ENCODE measurements at regions not wholly inside any gene's neighbourhood (a gene's known extent, or its start where the extent isn't known, plus 50 kb on each side); places are given as distances from the start of the nearest gene placed in this dataset.
A peak's percentile ranks its signal among the peaks of the same experiment; 100 is the strongest.

DNA sequence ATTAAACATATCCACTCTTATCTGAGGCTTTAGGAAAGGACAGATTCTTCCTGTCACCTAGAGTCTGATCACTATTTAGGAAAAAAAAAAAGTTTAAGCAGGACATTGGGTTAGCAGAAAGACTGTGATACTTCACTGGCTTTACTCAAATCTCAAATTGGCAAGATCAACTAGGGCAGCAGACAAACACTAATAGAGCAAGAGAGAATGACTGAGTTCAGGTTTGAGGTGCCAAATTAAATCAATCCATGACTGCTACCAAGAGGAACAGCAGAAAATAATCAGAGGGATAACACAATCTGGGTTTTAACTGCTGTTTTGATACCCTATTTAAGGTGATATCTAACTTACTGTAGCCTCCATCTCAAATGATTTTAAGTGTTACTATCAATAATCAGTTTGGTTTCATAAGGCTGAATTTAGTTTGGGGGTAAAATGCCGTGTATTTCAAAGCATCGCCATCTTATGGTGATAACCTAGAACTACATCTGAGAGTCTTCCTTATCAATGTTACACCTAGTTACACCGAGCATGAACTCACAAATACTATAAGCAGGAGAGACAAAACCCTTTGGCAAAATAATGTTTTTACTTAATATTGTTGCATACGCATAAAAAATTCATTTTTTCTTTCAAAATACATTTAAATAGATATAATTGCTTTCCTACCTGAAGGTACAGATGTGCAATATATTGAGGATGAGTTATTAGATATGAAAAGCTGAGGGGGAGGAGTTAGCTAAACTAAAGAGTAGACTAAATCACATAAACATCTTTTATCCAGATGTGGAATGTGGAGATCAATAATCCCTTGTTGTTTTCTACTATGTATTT, 286.4 kb upstream of the CDH12 start:
- Histone ChIP-seq H3K4me1 (ENCODE audit: insufficient read depth) (no peaks in the 10 kb centered on the region), H3K9me3 (ENCODE audit: low read depth) (no peaks in the 10 kb centered on the region), H3K4me3 (no peak overlapping the region), H4K20me1 (ENCODE audit: insufficient read depth, poor library complexity, severe bottlenecking) (no peaks in the 10 kb centered on the region), H3K36me3 (replicated peaks; ENCODE audit: insufficient read depth, low read depth) (no peaks in the 10 kb centered on the region), H3K4me2 (no peak overlapping the region), H3K9me2 (replicated peaks; ENCODE audit: insufficient read depth) (no peaks in the 10 kb centered on the region), H3K27ac (no peak overlapping the region), H2AFZ (no peak overlapping the region), H3K79me2 (no peaks in the 10 kb centered on the region), H3K27me3 (no peaks in the 10 kb centered on the region)
- peak; percentile 48 for DNase-seq (ENCODE audit: low spot score)
- TF ChIP-seq EZH2 (IDR thresholded peaks at IDR 0.05; ENCODE audit: borderline replicate concordance) (no peak), EZH2phosphoT487 (IDR thresholded peaks at IDR 0.05; ENCODE audit: low read depth, severe bottlenecking, unreplicated experiment) (no peak)
- TF ChIP-seq, protein P1, sequence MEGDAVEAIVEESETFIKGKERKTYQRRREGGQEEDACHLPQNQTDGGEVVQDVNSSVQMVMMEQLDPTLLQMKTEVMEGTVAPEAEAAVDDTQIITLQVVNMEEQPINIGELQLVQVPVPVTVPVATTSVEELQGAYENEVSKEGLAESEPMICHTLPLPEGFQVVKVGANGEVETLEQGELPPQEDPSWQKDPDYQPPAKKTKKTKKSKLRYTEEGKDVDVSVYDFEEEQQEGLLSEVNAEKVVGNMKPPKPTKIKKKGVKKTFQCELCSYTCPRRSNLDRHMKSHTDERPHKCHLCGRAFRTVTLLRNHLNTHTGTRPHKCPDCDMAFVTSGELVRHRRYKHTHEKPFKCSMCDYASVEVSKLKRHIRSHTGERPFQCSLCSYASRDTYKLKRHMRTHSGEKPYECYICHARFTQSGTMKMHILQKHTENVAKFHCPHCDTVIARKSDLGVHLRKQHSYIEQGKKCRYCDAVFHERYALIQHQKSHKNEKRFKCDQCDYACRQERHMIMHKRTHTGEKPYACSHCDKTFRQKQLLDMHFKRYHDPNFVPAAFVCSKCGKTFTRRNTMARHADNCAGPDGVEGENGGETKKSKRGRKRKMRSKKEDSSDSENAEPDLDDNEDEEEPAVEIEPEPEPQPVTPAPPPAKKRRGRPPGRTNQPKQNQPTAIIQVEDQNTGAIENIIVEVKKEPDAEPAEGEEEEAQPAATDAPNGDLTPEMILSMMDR (IDR thresholded peaks at IDR 0.05; ENCODE audit: poor library complexity): peak; percentile 53
- 4% methylated on average over 4 of the region's 4 CpGs for WGBS (ENCODE audit: low lambda C conversion rate, missing lambda C conversion rate)

DNA sequence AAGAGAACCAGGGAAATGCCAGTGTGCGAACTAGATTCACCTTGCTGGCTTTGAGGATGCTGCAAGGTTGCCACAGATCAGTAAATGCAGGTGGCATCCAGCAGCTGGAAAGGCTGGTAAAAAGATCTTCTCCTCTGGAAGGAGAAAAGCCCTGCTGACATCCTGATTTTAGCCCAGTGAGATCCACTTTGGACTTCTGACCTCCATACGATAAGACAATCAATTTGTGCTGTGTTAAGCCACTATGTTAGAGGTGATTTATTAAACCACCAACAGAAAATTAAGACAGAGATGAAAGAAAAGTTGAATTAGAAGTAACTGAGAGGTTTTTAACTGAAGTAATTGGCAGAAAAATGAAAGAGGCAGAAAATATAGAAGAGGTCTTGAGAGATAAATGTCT, 283.8 kb upstream of the CDH12 start:
- no peak for DNase-seq (ENCODE audit: low spot score)
- Histone ChIP-seq H3K9me2 (replicated peaks; ENCODE audit: insufficient read depth) (no peaks in the 10 kb centered on the region), H3K79me2 (no peaks in the 10 kb centered on the region), H3K4me2 (no peak overlapping the region), H3K27ac (no peak overlapping the region), H3K9me3 (ENCODE audit: low read depth) (no peaks in the 10 kb centered on the region), H3K27me3 (no peaks in the 10 kb centered on the region), H2AFZ (no peak overlapping the region), H3K36me3 (replicated peaks; ENCODE audit: insufficient read depth, low read depth) (no peaks in the 10 kb centered on the region), H3K4me3 (no peak overlapping the region), H3K4me1 (ENCODE audit: insufficient read depth) (no peaks in the 10 kb centered on the region), H4K20me1 (ENCODE audit: insufficient read depth, poor library complexity, severe bottlenecking) (no peaks in the 10 kb centered on the region)
- TF ChIP-seq EZH2 (IDR thresholded peaks at IDR 0.05; ENCODE audit: borderline replicate concordance) (no peak), EZH2phosphoT487 (IDR thresholded peaks at IDR 0.05; ENCODE audit: low read depth, severe bottlenecking, unreplicated experiment) (no peak)
- TF ChIP-seq, protein P1 (IDR thresholded peaks at IDR 0.05; ENCODE audit: poor library complexity): no peak
- WGBS (ENCODE audit: low lambda C conversion rate, missing lambda C conversion rate): 79% methylated on average over 2 of the region's 2 CpGs

DNA sequence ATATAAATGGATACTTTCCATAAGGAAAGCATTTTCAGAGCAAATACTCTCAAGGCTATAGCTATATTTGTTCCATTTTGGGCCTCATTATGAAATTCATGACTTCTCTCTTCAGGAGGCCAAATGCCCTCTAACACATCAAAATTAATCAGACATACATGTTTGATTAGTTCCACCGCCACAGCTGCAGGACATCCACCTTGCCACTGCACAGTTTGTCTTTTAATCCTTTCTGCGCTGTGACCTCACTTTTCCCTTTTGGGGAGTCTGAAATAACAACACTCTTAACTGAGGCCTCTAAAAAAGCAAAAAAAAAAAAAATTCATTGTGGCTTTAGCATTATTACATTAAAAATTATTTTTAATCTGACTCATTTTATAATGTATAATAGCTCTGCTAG, 279.1 kb upstream of the CDH12 start:
- TF ChIP-seq, protein P1 (IDR thresholded peaks at IDR 0.05; ENCODE audit: poor library complexity): no peak
- TF ChIP-seq EZH2 (IDR thresholded peaks at IDR 0.05; ENCODE audit: borderline replicate concordance) (no peak), EZH2phosphoT487 (IDR thresholded peaks at IDR 0.05; ENCODE audit: low read depth, severe bottlenecking, unreplicated experiment) (no peak)
- Histone ChIP-seq H3K36me3 (replicated peaks; ENCODE audit: insufficient read depth, low read depth) (no peaks in the 10 kb centered on the region), H3K9me2 (replicated peaks; ENCODE audit: insufficient read depth) (no peaks in the 10 kb centered on the region), H3K4me3 (no peak overlapping the region), H3K4me2 (no peak overlapping the region), H3K27me3 (no peaks in the 10 kb centered on the region), H3K27ac (no peak overlapping the region), H3K9me3 (ENCODE audit: low read depth) (no peaks in the 10 kb centered on the region), H3K4me1 (ENCODE audit: insufficient read depth) (no peaks in the 10 kb centered on the region), H3K79me2 (no peaks in the 10 kb centered on the region), H4K20me1 (ENCODE audit: insufficient read depth, poor library complexity, severe bottlenecking) (no peaks in the 10 kb centered on the region), H2AFZ (no peak overlapping the region)
- DNase-seq (ENCODE audit: low spot score): no peak
- WGBS (ENCODE audit: low lambda C conversion rate, missing lambda C conversion rate): 94% methylated on average over 2 of the region's 2 CpGs

Data from hepatocyte (in vitro differentiated cells).